GM19468 (cell line): ENCODE measurements at regions not wholly inside any gene's neighbourhood (a gene's known extent, or its start where the extent isn't known, plus 50 kb on each side); places are given as distances from the start of the nearest gene placed in this dataset.

Experiments
- ATAC-seq: cut with Tn5 transposase; IDR thresholded peaks from one replicate; pipeline ENCODE4 v1.9.1; 2021; ENCODE audit warnings: mild to moderate bottlenecking, moderate library complexity, moderate number of reproducible peaks; ENCODE audit not compliant: unreplicated experiment; ENCODE audit errors: extremely low read depth

- no peak for ATAC-seq
These were observed 81.4 kb downstream of the ZNF608 start for GRCh38 chr5:124665035-124665434.

- ATAC-seq: no peak
These were observed 82.2 kb downstream of the ZNF608 start for GRCh38 chr5:124664287-124664686.

GRCh38 chr5:124663101-124663506 is 83.3 kb downstream of the ZNF608 start:
- ATAC-seq: no peak

- no peak for ATAC-seq
These were observed 84.2 kb downstream of the ZNF608 start for GRCh38 chr5:124662181-124662781.

GRCh38 chr5:124661317-124662141 is 84.9 kb downstream of the ZNF608 start:
- ATAC-seq: no peak

GRCh38 chr5:124660229-124661093 is 86.0 kb downstream of the ZNF608 start:
- ATAC-seq: no peak

GRCh38 chr5:124659798-124660197 is 86.6 kb downstream of the ZNF608 start:
- ATAC-seq: no peak

- no peak for ATAC-seq
These were observed 87.4 kb downstream of the ZNF608 start for GRCh38 chr5:124658867-124659557.

GRCh38 chr5:124655921-124656511 is 90.4 kb downstream of the ZNF608 start:
- no peak for ATAC-seq

- ATAC-seq: no peak
These were observed 91.1 kb downstream of the ZNF608 start for GRCh38 chr5:124655251-124655917.

- ATAC-seq: no peak
These were observed 92.0 kb downstream of the ZNF608 start for GRCh38 chr5:124654418-124654817.

GRCh38 chr5:124653666-124654065 is 92.8 kb downstream of the ZNF608 start:
- no peak for ATAC-seq

GRCh38 chr5:124652892-124653441 is 93.5 kb downstream of the ZNF608 start:
- ATAC-seq: no peak

GRCh38 chr5:124652514-124652819 is 94.0 kb downstream of the ZNF608 start:
- ATAC-seq: no peak

GRCh38 chr5:124651663-124652513 is 94.6 kb downstream of the ZNF608 start:
- ATAC-seq: peak; percentile 8

GRCh38 chr5:124650951-124651662 is 95.3 kb downstream of the ZNF608 start:
- no peak for ATAC-seq

GRCh38 chr5:124650147-124650561 is 96.3 kb downstream of the ZNF608 start:
- ATAC-seq: peak; percentile 49
